Astrocyte (in vitro differentiated cells and primary cell): ENCODE measurements at regions not wholly inside any gene's neighbourhood (a gene's known extent, or its start where the extent isn't known, plus 50 kb on each side); places are given as distances from the start of the nearest gene placed in this dataset.

ENCODE experiments used
- DNase-seq: peaks from one replicate; pipeline ENCODE4 v3.0.0-alpha.2; 2010; ENCODE audit warnings: low read depth
- FAIRE-seq: peaks from 2 replicates; lab custom pipeline; 2011; peaks lifted over from hg19 to GRCh38; lab: Jason Lieb, UNC
- H2AFZ ChIP-seq: 2 replicates; pipeline ENCODE4 v1.6.0; 2012; ENCODE audit warnings: low read depth, low read length, inconsistent platforms
- H3K27ac ChIP-seq: 2 replicates; pipeline ENCODE4 v1.5.1; 2011; ENCODE audit warnings: low read depth, low read length, inconsistent platforms
- H3K27me3 ChIP-seq: 2 replicates; pipeline ENCODE4 v1.6.0; 2011; ENCODE audit warnings: low read length, inconsistent platforms; ENCODE audit not compliant: insufficient read depth
- H3K36me3 ChIP-seq: 2 replicates; pipeline ENCODE4 v1.5.1; 2011; ENCODE audit warnings: low read length, inconsistent platforms; ENCODE audit not compliant: insufficient read depth
- H3K4me1 ChIP-seq: 2 replicates; pipeline ENCODE4 v1.5.1; 2011; ENCODE audit warnings: low read length, inconsistent platforms; ENCODE audit not compliant: insufficient read depth
- H3K4me2 ChIP-seq: 2 replicates; pipeline ENCODE4 v1.6.0; 2012; ENCODE audit warnings: low read length, inconsistent platforms
- H3K4me3 ChIP-seq: 2 replicates; pipeline ENCODE4 v1.5.1; 2011; ENCODE audit warnings: low read depth, mild to moderate bottlenecking, low read length, inconsistent platforms; ENCODE audit not compliant: insufficient read depth
- H3K79me2 ChIP-seq: 2 replicates; pipeline ENCODE4 v1.6.0; 2012; ENCODE audit warnings: mild to moderate bottlenecking, low read length, inconsistent platforms; ENCODE audit not compliant: insufficient read depth
- H3K9ac ChIP-seq: 2 replicates; pipeline ENCODE4 v1.6.0; 2012; ENCODE audit warnings: mild to moderate bottlenecking, low read length, inconsistent platforms
- H3K9me3 ChIP-seq: 2 replicates; pipeline ENCODE4 v1.5.1; 2012; ENCODE audit warnings: low read depth, mild to moderate bottlenecking, low read length, inconsistent platforms; ENCODE audit not compliant: insufficient read depth
- H4K20me1 ChIP-seq: 2 replicates; pipeline ENCODE4 v1.6.0; 2012; ENCODE audit warnings: low read length, inconsistent platforms; ENCODE audit not compliant: insufficient read depth
- H3K27ac Mint-ChIP-seq: one replicate; pipeline ENCODE4 v1.8.0; 2021; ENCODE audit warnings: mild to moderate bottlenecking, mixed read lengths; ENCODE audit not compliant: unreplicated experiment
- H3K27me3 Mint-ChIP-seq: one replicate; pipeline ENCODE4 v1.8.0; 2021; ENCODE audit warnings: low read depth, mixed read lengths; ENCODE audit not compliant: unreplicated experiment
- H3K36me3 Mint-ChIP-seq: one replicate; pipeline ENCODE4 v1.8.0; 2021; ENCODE audit warnings: low read depth, mixed read lengths; ENCODE audit not compliant: unreplicated experiment
- H3K4me1 Mint-ChIP-seq: one replicate; pipeline ENCODE4 v1.8.0; 2021; ENCODE audit warnings: low read depth, mixed read lengths; ENCODE audit not compliant: unreplicated experiment
- H3K4me3 Mint-ChIP-seq: one replicate; pipeline ENCODE4 v1.8.0; 2021; ENCODE audit warnings: mild to moderate bottlenecking, moderate library complexity, mixed read lengths; ENCODE audit not compliant: unreplicated experiment
- H3K9me3 Mint-ChIP-seq: one replicate; pipeline ENCODE4 v1.8.0; 2021; ENCODE audit warnings: mild to moderate bottlenecking, mixed read lengths; ENCODE audit not compliant: unreplicated experiment
- CTCF ChIP-seq: IDR thresholded peaks from 2 replicates; pipeline ENCODE4 v1.5.1; 2011; ENCODE audit warnings: low read depth, mild to moderate bottlenecking, inconsistent platforms, low read length, moderate library complexity; ENCODE audit not compliant: insufficient read depth
- EZH2 ChIP-seq: IDR thresholded peaks from 2 replicates; pipeline ENCODE4 v1.6.1; 2012; ENCODE audit warnings: mild to moderate bottlenecking, low read length, inconsistent platforms; ENCODE audit not compliant: insufficient read depth

- no peaks in the 10 kb centered on the region for H4K20me1 ChIP-seq
Observed at GRCh38 chr13:34772206-34772605, 169.9 kb upstream of the NBEA start.

GRCh38 chr13:34772881-34773280 is 169.2 kb upstream of the NBEA start:
- TF ChIP-seq CTCF (no peak), EZH2 (no peak)
- no peaks in the 10 kb centered on the region for H3K27me3 ChIP-seq
- no peak for FAIRE-seq
- no peak overlapping the region for H3K4me3 ChIP-seq
- H3K36me3 Mint-ChIP-seq = no peaks in the 10 kb centered on the region
- H3K36me3 ChIP-seq = no peaks in the 10 kb centered on the region
- H2AFZ ChIP-seq = no peak overlapping the region
- H3K9me3 ChIP-seq = no peaks in the 10 kb centered on the region
- H3K27ac ChIP-seq = no peak overlapping the region
- no peak overlapping the region for H3K27ac Mint-ChIP-seq
- no peak for DNase-seq
- H3K79me2 ChIP-seq = no peaks in the 10 kb centered on the region
- no peaks in the 10 kb centered on the region for H3K27me3 Mint-ChIP-seq
- no peaks in the 10 kb centered on the region for H3K4me1 Mint-ChIP-seq
- no peak overlapping the region for H3K4me2 ChIP-seq
- no peak overlapping the region for H3K4me3 Mint-ChIP-seq
- no peaks in the 10 kb centered on the region for H3K4me1 ChIP-seq
- no peaks in the 10 kb centered on the region for H4K20me1 ChIP-seq
- H3K9ac ChIP-seq = no peak overlapping the region
- H3K9me3 Mint-ChIP-seq = peaks cover 3% of the 10 kb centered on the region

More at GRCh38 chr13:34772206-34772605, 169.9 kb upstream of the NBEA start:
- Mint-ChIP-seq H3K4me3 (no peak overlapping the region), H3K36me3 (no peaks in the 10 kb centered on the region), H3K27me3 (no peaks in the 10 kb centered on the region), H3K9me3 (peaks cover 3% of the 10 kb centered on the region), H3K4me1 (no peaks in the 10 kb centered on the region), H3K27ac (no peak overlapping the region)
- Histone ChIP-seq H3K4me2 (no peak overlapping the region), H3K9me3 (no peaks in the 10 kb centered on the region), H2AFZ (no peak overlapping the region), H3K9ac (no peak overlapping the region), H3K4me1 (no peaks in the 10 kb centered on the region), H3K36me3 (no peaks in the 10 kb centered on the region), H3K27me3 (no peaks in the 10 kb centered on the region), H3K79me2 (no peaks in the 10 kb centered on the region), H3K4me3 (no peak overlapping the region), H3K27ac (no peak overlapping the region)
- FAIRE-seq = no peak
- no peak for DNase-seq
- TF ChIP-seq CTCF (no peak), EZH2 (no peak)

- Mint-ChIP-seq H3K9me3 (no peaks in the 10 kb centered on the region), H3K27me3 (no peaks in the 10 kb centered on the region), H3K27ac (no peak overlapping the region), H3K4me3 (no peak overlapping the region), H3K4me1 (no peaks in the 10 kb centered on the region), H3K36me3 (no peaks in the 10 kb centered on the region)
- DNase-seq = no peak
- Histone ChIP-seq H3K27ac (no peak overlapping the region), H4K20me1 (no peaks in the 10 kb centered on the region), H3K36me3 (no peaks in the 10 kb centered on the region), H3K79me2 (no peaks in the 10 kb centered on the region), H2AFZ (no peak overlapping the region), H3K4me2 (no peak overlapping the region), H3K9me3 (no peaks in the 10 kb centered on the region), H3K4me3 (no peak overlapping the region), H3K4me1 (no peaks in the 10 kb centered on the region), H3K9ac (no peak overlapping the region), H3K27me3 (no peaks in the 10 kb centered on the region)
- FAIRE-seq = no peak
- TF ChIP-seq EZH2 = no peak
- no peak for TF ChIP-seq CTCF
Observed at GRCh38 chr13:34776390-34776981, 165.6 kb upstream of the NBEA start.
